H1 (cell line): ENCODE measurements at regions not wholly inside any gene's neighbourhood (a gene's known extent, or its start where the extent isn't known, plus 50 kb on each side); places are given as distances from the start of the nearest gene placed in this dataset.

Experiments used
- ATF2 ChIP-seq: IDR thresholded peaks from 2 replicates; pipeline ENCODE4 v1.6.1; 2012; ENCODE audit warnings: low read length, inconsistent platforms
- BACH1 ChIP-seq: IDR thresholded peaks from 2 replicates; pipeline ENCODE4 v1.6.1; 2012; ENCODE audit warnings: low read length, improper control_type of control experiment
- BCL11A ChIP-seq, 2 experiments: IDR thresholded peaks; one replicate each; pipeline ENCODE4 v1.6.1; 2011; ENCODE audit warnings: low read depth in 2 of 2, low read length in 2 of 2, mild to moderate bottlenecking in 2 of 2
- CBX8 ChIP-seq: fragments of 300-800, 300-1000 bp; sonication (generic); IDR thresholded peaks from 2 replicates; pipeline ENCODE4 v1.7.1; 2016; ENCODE audit warnings: low read depth, low read length, borderline replicate concordance
- CTBP2 ChIP-seq: IDR thresholded peaks from 2 replicates; pipeline ENCODE4 v1.7.0; 2011; ENCODE audit warnings: borderline replicate concordance, mild to moderate bottlenecking, moderate library complexity, mixed read lengths, low read length; ENCODE audit not compliant: insufficient read depth, insufficient read length
- GABPA ChIP-seq: IDR thresholded peaks from 2 replicates; pipeline ENCODE4 v1.6.1; 2011; ENCODE audit warnings: mild to moderate bottlenecking, low read length, moderate library complexity, borderline replicate concordance; ENCODE audit not compliant: insufficient read depth
- HDAC6 ChIP-seq: IDR thresholded peaks from one replicate; pipeline ENCODE4 v1.7.1; 2012; ENCODE audit warnings: low read depth, mild to moderate bottlenecking, inconsistent platforms, low read length, moderate library complexity
- KDM5A ChIP-seq: fragments of 200-600 bp; IDR thresholded peaks from 2 replicates; pipeline ENCODE4 v1.7.1; 2012; ENCODE audit warnings: mild to moderate bottlenecking, low read length, inconsistent platforms, mixed read lengths
- POLR2AphosphoS5 ChIP-seq: IDR thresholded peaks from 2 replicates; pipeline ENCODE4 v1.6.1; 2011; ENCODE audit warnings: low read depth, low read length
- RBBP5 ChIP-seq: IDR thresholded peaks from 2 replicates; pipeline ENCODE4 v1.7.1; 2012; ENCODE audit warnings: low read depth, mild to moderate bottlenecking, inconsistent platforms, low read length, moderate library complexity, borderline replicate concordance
- RFX5 ChIP-seq: IDR thresholded peaks from 2 replicates; pipeline ENCODE4 v1.6.1; 2011; ENCODE audit warnings: low read depth, low read length, improper control_type of control experiment, borderline replicate concordance
- RNF2 ChIP-seq: fragments of 200-900, 300-1000 bp; sonication (generic); IDR thresholded peaks from 2 replicates; pipeline ENCODE4 v1.7.1; 2016; ENCODE audit warnings: borderline replicate concordance, low read depth, mild to moderate bottlenecking, antibody characterized with exemption, low read length; ENCODE audit not compliant: poor library complexity, severe bottlenecking; ENCODE audit errors: missing control alignments
- TCF12 ChIP-seq: IDR thresholded peaks from 2 replicates; pipeline ENCODE4 v1.6.1; 2011; ENCODE audit warnings: low read depth, mild to moderate bottlenecking, low read length
- USF2 ChIP-seq: IDR thresholded peaks from 2 replicates; pipeline ENCODE4 v1.6.1; 2011; ENCODE audit warnings: low read length, improper control_type of control experiment
- YY1 ChIP-seq: IDR thresholded peaks from 2 replicates; pipeline ENCODE4 v1.6.1; 2011; ENCODE audit warnings: low read depth, mild to moderate bottlenecking, low read length
- TF ChIP-seq, protein P1 (sequence below), 3 experiments: IDR thresholded peaks; 1 replicate in 2 of 3; 2 replicates in 1 of 3; pipeline versions ENCODE4 v1.5.1 to v1.6.1; 2011; ENCODE audit warnings: low read length in 3 of 3, mild to moderate bottlenecking in 3 of 3, inconsistent platforms in 2 of 3, low read depth in 1 of 3, moderate library complexity in 1 of 3; ENCODE audit not compliant: insufficient read depth in 1 of 3; ENCODE audit errors: control extremely low read depth in 1 of 3
- TF ChIP-seq, protein P2 (sequence below): IDR thresholded peaks from 2 replicates; pipeline ENCODE4 v1.6.1; 2012; ENCODE audit warnings: inconsistent platforms

GRCh38 chr10:131676800-131677421 is 223.9 kb upstream of the PPP2R2D start (continued):
- TF ChIP-seq USF2, result no peak
- peak; percentile 59; the same call in 1 of the 2 replicates for TF ChIP-seq RBBP5
- TF ChIP-seq HDAC6, result no peak
- no peak for TF ChIP-seq POLR2AphosphoS5
- TF ChIP-seq, protein P1, sequence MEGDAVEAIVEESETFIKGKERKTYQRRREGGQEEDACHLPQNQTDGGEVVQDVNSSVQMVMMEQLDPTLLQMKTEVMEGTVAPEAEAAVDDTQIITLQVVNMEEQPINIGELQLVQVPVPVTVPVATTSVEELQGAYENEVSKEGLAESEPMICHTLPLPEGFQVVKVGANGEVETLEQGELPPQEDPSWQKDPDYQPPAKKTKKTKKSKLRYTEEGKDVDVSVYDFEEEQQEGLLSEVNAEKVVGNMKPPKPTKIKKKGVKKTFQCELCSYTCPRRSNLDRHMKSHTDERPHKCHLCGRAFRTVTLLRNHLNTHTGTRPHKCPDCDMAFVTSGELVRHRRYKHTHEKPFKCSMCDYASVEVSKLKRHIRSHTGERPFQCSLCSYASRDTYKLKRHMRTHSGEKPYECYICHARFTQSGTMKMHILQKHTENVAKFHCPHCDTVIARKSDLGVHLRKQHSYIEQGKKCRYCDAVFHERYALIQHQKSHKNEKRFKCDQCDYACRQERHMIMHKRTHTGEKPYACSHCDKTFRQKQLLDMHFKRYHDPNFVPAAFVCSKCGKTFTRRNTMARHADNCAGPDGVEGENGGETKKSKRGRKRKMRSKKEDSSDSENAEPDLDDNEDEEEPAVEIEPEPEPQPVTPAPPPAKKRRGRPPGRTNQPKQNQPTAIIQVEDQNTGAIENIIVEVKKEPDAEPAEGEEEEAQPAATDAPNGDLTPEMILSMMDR (IDR thresholded peaks at IDR 0.05; ENCODE audit: control extremely low read depth in 1 of 3, insufficient read depth in 1 of 3, low read depth in 1 of 3, low read length in 3 of 3), result no peak
- TF ChIP-seq BCL11A (IDR thresholded peaks at IDR 0.05; ENCODE audit: low read depth in 2 of 2, low read length in 2 of 2), result no peak
- no peak for TF ChIP-seq YY1
- TF ChIP-seq TCF12, result no peak
- TF ChIP-seq ATF2, result no peak
- no peak for TF ChIP-seq RFX5
- TF ChIP-seq GABPA, result peak; percentile 41; the same call in 1 of the 2 replicates
- TF ChIP-seq, protein P2, sequence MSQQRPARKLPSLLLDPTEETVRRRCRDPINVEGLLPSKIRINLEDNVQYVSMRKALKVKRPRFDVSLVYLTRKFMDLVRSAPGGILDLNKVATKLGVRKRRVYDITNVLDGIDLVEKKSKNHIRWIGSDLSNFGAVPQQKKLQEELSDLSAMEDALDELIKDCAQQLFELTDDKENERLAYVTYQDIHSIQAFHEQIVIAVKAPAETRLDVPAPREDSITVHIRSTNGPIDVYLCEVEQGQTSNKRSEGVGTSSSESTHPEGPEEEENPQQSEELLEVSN, result peak; percentile 78
- TF ChIP-seq KDM5A, result no peak
- no peak for TF ChIP-seq BACH1
- TF ChIP-seq CTBP2, result no peak
- TF ChIP-seq RNF2, result no peak
- no peak for TF ChIP-seq CBX8
